PC-9 (cell line): ENCODE measurements at regions not wholly inside any gene's neighbourhood (a gene's known extent, or its start where the extent isn't known, plus 50 kb on each side); places are given as distances from the start of the nearest gene placed in this dataset.

Experiments used
- BruUV-seq: library from RNA; stranded (reverse); fragments of 400-500 nt; replicated peaks from 2 replicates; lab custom pipeline; 2021; lab: Mats Ljungman, UMichigan
- CTCF ChIA-PET: fragments of 300-600 bp; sonication (Branson Sonifier 250); formaldehyde crosslinking; loops from one replicate; lab custom pipeline; 2022; ENCODE audit warnings: antibody characterized with exemption; lab: Charles Lee
- POLR2A ChIA-PET: fragments of 300-600 bp; sonication (Branson Sonifier 250); formaldehyde crosslinking; loops from one replicate; lab custom pipeline; 2022; ENCODE audit warnings: antibody characterized with exemption; ENCODE audit not compliant: unreplicated experiment; lab: Charles Lee
- DNase-seq, 2 experiments: peaks; one replicate each; pipeline versions ENCODE4 v3.0.0 to v3.0.0-alpha.2; 2015 to 2022; ENCODE audit warnings: mixed read lengths in 1 of 2
- H2AFZ ChIP-seq: fragments of 200-600 bp; sonication (generic); 2 replicates; pipeline ENCODE4 v1.8.1; 2017; ENCODE audit warnings: antibody characterized with exemption
- H3F3A ChIP-seq: fragments of 200-600 bp; sonication (generic); 2 replicates; pipeline ENCODE4 v1.8.1; 2017; ENCODE audit warnings: antibody characterized with exemption, mild to moderate bottlenecking, low read depth; ENCODE audit not compliant: insufficient read depth
- H3K27ac ChIP-seq: fragments of 200-600 bp; sonication (generic); 2 replicates; pipeline ENCODE4 v1.6.1; 2016; ENCODE audit warnings: mixed run types
- H3K27me3 ChIP-seq: fragments of 200-600 bp; sonication (generic); 2 replicates; pipeline ENCODE4 v1.6.1; 2016; ENCODE audit warnings: low read depth, mixed run types; ENCODE audit not compliant: insufficient read depth
- H3K36me3 ChIP-seq: fragments of 200-600 bp; sonication (generic); 2 replicates; pipeline ENCODE4 v1.6.1; 2016; ENCODE audit warnings: low read depth, mixed run types
- H3K4me1 ChIP-seq: fragments of 200-600 bp; sonication (generic); replicated peaks from 2 replicates; pipeline ENCODE4 v1.6.1; 2016; ENCODE audit warnings: mixed run types; ENCODE audit not compliant: insufficient read depth
- H3K4me2 ChIP-seq: fragments of 200-600 bp; sonication (generic); 2 replicates; pipeline ENCODE4 v1.6.1; 2017; ENCODE audit warnings: mixed run types
- H3K4me3 ChIP-seq: fragments of 200-600 bp; sonication (generic); 2 replicates; pipeline ENCODE4 v1.6.1; 2016; ENCODE audit warnings: mixed run types
- H3K79me2 ChIP-seq: fragments of 200-600 bp; sonication (generic); 2 replicates; pipeline ENCODE4 v1.6.1; 2017; ENCODE audit warnings: low read depth, mixed run types
- H3K9me2 ChIP-seq: fragments of 200-600 bp; sonication (generic); 2 replicates; pipeline ENCODE4 v1.8.1; 2017; ENCODE audit warnings: mild to moderate bottlenecking; ENCODE audit not compliant: insufficient read depth
- H3K9me3 ChIP-seq: fragments of 200-600 bp; sonication (generic); 2 replicates; pipeline ENCODE4 v1.8.1; 2016; ENCODE audit warnings: low read depth; ENCODE audit not compliant: insufficient read depth
- H4K20me1 ChIP-seq: fragments of 200-600 bp; sonication (generic); 2 replicates; pipeline ENCODE4 v1.8.1; 2017; ENCODE audit not compliant: insufficient read depth
- EZH2 ChIP-seq: fragments of 200-600 bp; sonication (generic); IDR thresholded peaks from 2 replicates; pipeline ENCODE4 v1.8.0; 2017; ENCODE audit warnings: antibody characterized with exemption, low read depth
- intact Hi-C: fragments of 100-400 bp; cut with micrococcal nuclease; formaldehyde crosslinking; loops from one replicate; pipeline ENCODE4 v1.10.0; 2022; ENCODE audit not compliant: unreplicated experiment
- TF ChIP-seq, protein P1 (sequence below): fragments of 200-600 bp; sonication (generic); conservative IDR thresholded peaks from 2 replicates; pipeline ENCODE4 v1.6.1; 2017; ENCODE audit warnings: mixed run types, antibody characterized with exemption, mild to moderate bottlenecking, moderate library complexity

DNA sequence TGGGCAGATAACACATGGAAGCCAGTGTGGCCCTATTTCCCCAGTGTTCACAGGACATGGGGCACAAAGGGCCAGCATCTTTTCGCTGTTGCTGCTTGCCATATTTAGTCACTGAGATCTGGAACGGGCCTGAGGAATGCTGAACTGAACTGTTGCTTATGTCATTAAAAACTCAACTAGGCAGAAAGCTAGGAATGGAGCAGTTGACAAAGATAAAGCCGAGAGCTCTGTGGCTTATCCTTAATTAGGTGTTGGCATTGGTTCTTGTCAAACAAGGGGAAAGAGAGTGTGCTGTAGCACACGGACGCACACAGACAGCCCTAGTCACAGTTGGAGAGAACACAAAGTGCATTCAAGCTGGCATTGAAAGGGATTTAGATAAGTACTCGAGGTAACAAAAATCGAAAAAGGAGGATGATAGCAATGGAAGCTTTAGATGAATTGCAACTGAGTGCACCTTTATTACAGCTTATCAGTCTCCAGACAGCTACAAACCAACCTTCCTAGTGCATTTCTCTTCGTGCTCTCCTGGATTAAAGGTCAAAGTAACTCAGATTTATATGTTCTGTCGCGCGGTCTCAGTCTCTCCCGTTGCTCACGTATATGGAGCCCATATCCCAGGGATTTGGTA lies 450.2 kb upstream of the ZNF608 start:
- Histone ChIP-seq H2AFZ (no peak overlapping the region), H3K9me3 (no peaks in the 10 kb centered on the region), H3F3A (no peaks in the 10 kb centered on the region), H3K27ac (no peak overlapping the region), H3K36me3 (no peaks in the 10 kb centered on the region), H3K9me2 (no peaks in the 10 kb centered on the region), H3K4me2 (no peak overlapping the region), H3K79me2 (no peaks in the 10 kb centered on the region), H4K20me1 (no peaks in the 10 kb centered on the region), H3K4me3 (no peak overlapping the region), H3K4me1 (no peaks in the 10 kb centered on the region), H3K27me3 (no peaks in the 10 kb centered on the region)
- CTCF ChIA-PET = no interaction called here
- intact Hi-C loops = no loop called here
- DNase-seq = no peak
- no TSS peak for BruUV-seq
- POLR2A ChIA-PET = no interaction called here
- TF ChIP-seq EZH2 = no peak
- TF ChIP-seq, protein P1, sequence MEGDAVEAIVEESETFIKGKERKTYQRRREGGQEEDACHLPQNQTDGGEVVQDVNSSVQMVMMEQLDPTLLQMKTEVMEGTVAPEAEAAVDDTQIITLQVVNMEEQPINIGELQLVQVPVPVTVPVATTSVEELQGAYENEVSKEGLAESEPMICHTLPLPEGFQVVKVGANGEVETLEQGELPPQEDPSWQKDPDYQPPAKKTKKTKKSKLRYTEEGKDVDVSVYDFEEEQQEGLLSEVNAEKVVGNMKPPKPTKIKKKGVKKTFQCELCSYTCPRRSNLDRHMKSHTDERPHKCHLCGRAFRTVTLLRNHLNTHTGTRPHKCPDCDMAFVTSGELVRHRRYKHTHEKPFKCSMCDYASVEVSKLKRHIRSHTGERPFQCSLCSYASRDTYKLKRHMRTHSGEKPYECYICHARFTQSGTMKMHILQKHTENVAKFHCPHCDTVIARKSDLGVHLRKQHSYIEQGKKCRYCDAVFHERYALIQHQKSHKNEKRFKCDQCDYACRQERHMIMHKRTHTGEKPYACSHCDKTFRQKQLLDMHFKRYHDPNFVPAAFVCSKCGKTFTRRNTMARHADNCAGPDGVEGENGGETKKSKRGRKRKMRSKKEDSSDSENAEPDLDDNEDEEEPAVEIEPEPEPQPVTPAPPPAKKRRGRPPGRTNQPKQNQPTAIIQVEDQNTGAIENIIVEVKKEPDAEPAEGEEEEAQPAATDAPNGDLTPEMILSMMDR = no peak

DNA sequence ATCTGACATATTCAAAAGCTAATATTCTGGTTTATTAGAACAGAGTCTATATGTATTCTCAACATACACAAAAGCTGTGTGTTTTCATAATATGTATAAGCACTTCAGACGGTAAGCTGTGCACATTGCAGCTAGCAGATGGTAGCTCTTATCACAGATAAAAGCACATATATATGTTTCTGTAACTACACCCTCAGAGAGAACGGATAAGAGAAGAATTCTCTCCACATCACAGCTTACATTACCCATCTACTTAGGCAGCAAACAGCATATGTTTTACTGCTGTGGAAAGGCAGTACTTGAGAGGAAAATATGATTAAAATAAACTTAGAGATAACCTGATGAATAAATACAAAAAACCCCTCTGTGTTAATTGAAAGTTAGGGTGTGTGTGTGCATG lies 450.9 kb upstream of the ZNF608 start:
- Histone ChIP-seq H3K79me2 (no peaks in the 10 kb centered on the region), H3K4me1 (no peaks in the 10 kb centered on the region), H3F3A (no peaks in the 10 kb centered on the region), H3K27ac (no peak overlapping the region), H3K4me2 (no peak overlapping the region), H3K36me3 (no peaks in the 10 kb centered on the region), H3K9me2 (no peaks in the 10 kb centered on the region), H3K27me3 (no peaks in the 10 kb centered on the region), H3K9me3 (no peaks in the 10 kb centered on the region), H4K20me1 (no peaks in the 10 kb centered on the region), H3K4me3 (no peak overlapping the region), H2AFZ (no peak overlapping the region)
- DNase-seq = no peak
- intact Hi-C loops = no loop called here
- POLR2A ChIA-PET = no interaction called here
- no TSS peak for BruUV-seq
- CTCF ChIA-PET = no interaction called here
- TF ChIP-seq, protein P1 = no peak
- no peak for TF ChIP-seq EZH2

DNA sequence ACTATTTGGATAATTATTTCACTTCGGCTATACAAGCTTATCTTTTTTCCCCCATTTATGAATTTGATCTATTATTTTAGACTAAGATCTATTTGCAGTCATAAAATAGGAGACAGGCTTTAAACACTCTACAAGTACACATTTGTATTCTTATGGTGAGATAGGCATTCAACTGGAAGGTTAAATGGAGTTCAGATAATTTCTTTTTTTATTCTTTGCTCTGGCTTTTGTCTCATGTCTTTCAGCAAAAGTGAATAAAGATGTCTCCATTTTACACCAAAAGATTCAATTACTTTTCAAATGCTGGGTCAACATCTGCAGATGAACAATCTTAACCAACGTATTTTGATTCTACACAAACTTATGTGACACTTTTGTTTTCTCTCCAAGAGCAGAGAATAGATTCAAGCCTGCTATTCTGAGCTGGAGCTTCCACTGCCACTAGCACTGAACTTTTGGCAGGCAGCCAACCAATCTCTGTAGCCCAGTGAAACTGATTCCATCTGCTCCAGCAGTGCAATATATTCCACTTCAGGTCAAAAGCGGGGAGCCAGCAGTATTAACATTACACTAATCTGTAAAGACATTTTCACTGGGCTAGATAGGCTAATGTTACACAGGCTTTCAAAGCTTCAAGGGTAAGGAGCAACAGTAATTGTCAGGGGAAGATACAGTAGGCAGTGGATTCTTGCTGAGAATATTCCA lies 452.0 kb upstream of the ZNF608 start:
- H3K4me2 ChIP-seq = no peak overlapping the region

More for the DNA sequence above, 452.0 kb upstream of the ZNF608 start:
- Histone ChIP-seq H2AFZ (no peak overlapping the region), H3K9me2 (no peaks in the 10 kb centered on the region), H3K36me3 (no peaks in the 10 kb centered on the region), H3K9me3 (no peaks in the 10 kb centered on the region), H3K4me1 (no peaks in the 10 kb centered on the region), H3F3A (no peaks in the 10 kb centered on the region), H3K4me3 (no peak overlapping the region), H4K20me1 (no peaks in the 10 kb centered on the region), H3K27ac (no peak overlapping the region), H3K79me2 (no peaks in the 10 kb centered on the region), H3K27me3 (no peaks in the 10 kb centered on the region)
- CTCF ChIA-PET = no interaction called here
- no peak for DNase-seq
- POLR2A ChIA-PET = no interaction called here
- intact Hi-C loops = no loop called here
- TF ChIP-seq, protein P1 = no peak
- no peak for TF ChIP-seq EZH2
- no TSS peak for BruUV-seq
